Keratinocyte (primary cell): ENCODE measurements at regions not wholly inside any gene's neighbourhood (a gene's known extent, or its start where the extent isn't known, plus 50 kb on each side); places are given as distances from the start of the nearest gene placed in this dataset.

Experiments used
- DNase-seq: peaks from one replicate; pipeline ENCODE4 v3.0.0-alpha.2; 2011; ENCODE audit warnings: low read depth, missing footprints, low spot score
- FAIRE-seq: peaks from 2 replicates; lab custom pipeline; 2011; peaks lifted over from hg19 to GRCh38; lab: Jason Lieb, UNC
- H2AFZ ChIP-seq: 2 replicates; pipeline ENCODE4 v1.6.0; 2012; ENCODE audit warnings: low read length, control low read depth, inconsistent platforms; ENCODE audit not compliant: control insufficient read depth
- H3K27ac ChIP-seq: 2 replicates; pipeline ENCODE4 v1.5.1; 2011; ENCODE audit warnings: low read length; ENCODE audit not compliant: control insufficient read depth, insufficient read depth
- H3K27me3 ChIP-seq: 3 replicates; pipeline ENCODE4 v1.6.0; 2011; ENCODE audit warnings: low read length; ENCODE audit not compliant: control insufficient read depth, insufficient read depth; ENCODE audit errors: extremely low read depth
- H3K36me3 ChIP-seq, 2 experiments: 2 replicates in 1 of 2; 3 replicates in 1 of 2; pipeline ENCODE4 v1.5.1; 2011; ENCODE audit warnings: low read length in 2 of 2, mild to moderate bottlenecking in 1 of 2; ENCODE audit not compliant: control insufficient read depth in 2 of 2, insufficient read depth in 2 of 2; ENCODE audit errors: extremely low read depth in 1 of 2
- H3K4me1 ChIP-seq: 3 replicates; pipeline ENCODE4 v1.5.1; 2011; ENCODE audit warnings: low read length; ENCODE audit not compliant: control insufficient read depth, insufficient read depth; ENCODE audit errors: extremely low read depth
- H3K4me2 ChIP-seq: 3 replicates; pipeline ENCODE4 v1.6.0; 2011; ENCODE audit warnings: low read depth, low read length; ENCODE audit not compliant: control insufficient read depth, insufficient read depth; ENCODE audit errors: extremely low read depth
- H3K4me3 ChIP-seq, 3 experiments: fragments of 200-600 bp in 1 of 3; sonication (generic) in 1 of 3; 2 replicates in 2 of 3; 3 replicates in 1 of 3; pipeline ENCODE4 v1.5.1; 2011 to 2016; ENCODE audit warnings: low read length in 3 of 3, mild to moderate bottlenecking in 3 of 3, control low read depth in 2 of 3, inconsistent platforms in 1 of 3, low read depth in 1 of 3, mixed read lengths in 1 of 3, mixed run types in 1 of 3, moderate library complexity in 1 of 3; ENCODE audit not compliant: control insufficient read depth in 2 of 3, insufficient read depth in 2 of 3; ENCODE audit errors: extremely low read depth in 1 of 3
- H3K79me2 ChIP-seq: 2 replicates; pipeline ENCODE4 v1.6.0; 2012; ENCODE audit warnings: low read length; ENCODE audit not compliant: control insufficient read depth, insufficient read depth
- H3K9ac ChIP-seq: 3 replicates; pipeline ENCODE4 v1.6.0; 2011; ENCODE audit warnings: low read length; ENCODE audit not compliant: control insufficient read depth, insufficient read depth; ENCODE audit errors: extremely low read depth
- H3K9me1 ChIP-seq: 3 replicates; pipeline ENCODE4 v1.6.0; 2011; ENCODE audit warnings: low read length; ENCODE audit not compliant: control insufficient read depth, insufficient read depth; ENCODE audit errors: extremely low read depth
- H3K9me3 ChIP-seq: 2 replicates; pipeline ENCODE4 v1.5.1; 2012; ENCODE audit warnings: low read depth, low read length; ENCODE audit not compliant: control insufficient read depth
- H4K20me1 ChIP-seq: 3 replicates; pipeline ENCODE4 v1.6.0; 2011; ENCODE audit warnings: low read length; ENCODE audit not compliant: control insufficient read depth, insufficient read depth; ENCODE audit errors: extremely low read depth
- CTCF ChIP-seq, 3 experiments: IDR thresholded peaks in 1 of 3; conservative IDR thresholded peaks in 1 of 3; optimal IDR thresholded peaks in 1 of 3; 2 replicates in 2 of 3; 3 replicates in 1 of 3; pipeline versions ENCODE3 to v1.5.1; 2011; ENCODE audit warnings: low read length in 3 of 3, mild to moderate bottlenecking in 3 of 3, moderate library complexity in 2 of 3, control low read depth in 1 of 3, inconsistent platforms in 1 of 3; ENCODE audit not compliant: insufficient read depth in 2 of 3; ENCODE audit errors: extremely low read depth in 1 of 3
- EZH2 ChIP-seq: IDR thresholded peaks from one replicate; pipeline ENCODE4 v1.6.1; 2012; ENCODE audit warnings: inconsistent platforms, mild to moderate bottlenecking, low read length, moderate library complexity
- dilution Hi-C: fragments of 300-500 bp; cut with MboI; formaldehyde crosslinking; loops from one replicate; pipeline ENCODE4 v1.7.0; 2020; ENCODE audit warnings: low sequenced_read_pairs; ENCODE audit not compliant: extremely low pct_ligation_motif_present

- Histone ChIP-seq H3K79me2 (no peaks in the 10 kb centered on the region), H3K27me3 (peaks cover 47% of the 10 kb centered on the region), H3K9me1 (no peaks in the 10 kb centered on the region), H2AFZ (no peak overlapping the region), H4K20me1 (no peaks in the 10 kb centered on the region), H3K4me3 (no peak overlapping the region), H3K27ac (no peak overlapping the region), H3K4me1 (no peaks in the 10 kb centered on the region), H3K36me3 (no peaks in the 10 kb centered on the region), H3K4me2 (no peak overlapping the region), H3K9ac (no peak overlapping the region), H3K9me3 (no peaks in the 10 kb centered on the region)
- dilution Hi-C loops: no loop called here
- no peak for DNase-seq
- FAIRE-seq: no peak
- TF ChIP-seq CTCF (optimal IDR thresholded peaks at IDR 0.05 in 1 of 3, IDR thresholded peaks at IDR 0.05 in 1 of 3, conservative IDR thresholded peaks at IDR 0.05 in 1 of 3; ENCODE audit: extremely low read depth in 1 of 3, insufficient read depth in 2 of 3, low read length in 3 of 3) (no peak), EZH2 (no peak)
These were observed 75.2 kb downstream of the RHCG start for GRCh38 chr15:89421219-89421618.

GRCh38 chr15:89419370-89419984 lies 76.9 kb downstream of the RHCG start:
- no peak overlapping the region for H3K4me3 ChIP-seq
- TF ChIP-seq EZH2 (no peak), CTCF (optimal IDR thresholded peaks at IDR 0.05 in 1 of 3, IDR thresholded peaks at IDR 0.05 in 1 of 3, conservative IDR thresholded peaks at IDR 0.05 in 1 of 3; ENCODE audit: extremely low read depth in 1 of 3, insufficient read depth in 2 of 3, low read length in 3 of 3) (no peak)
- H3K4me2 ChIP-seq: no peak overlapping the region
- DNase-seq (no peak), FAIRE-seq (no peak)
- no peak overlapping the region for H3K27ac ChIP-seq
- H3K9me1 ChIP-seq: no peaks in the 10 kb centered on the region
- no peak overlapping the region for H2AFZ ChIP-seq
- no peak overlapping the region for H3K9ac ChIP-seq
- H3K36me3 ChIP-seq: no peaks in the 10 kb centered on the region
- H3K4me1 ChIP-seq: peaks cover 1% of the 10 kb centered on the region
- no peaks in the 10 kb centered on the region for H4K20me1 ChIP-seq
- no peaks in the 10 kb centered on the region for H3K79me2 ChIP-seq
- dilution Hi-C loops: no loop called here
- H3K9me3 ChIP-seq: no peaks in the 10 kb centered on the region
- H3K27me3 ChIP-seq: peaks cover 49% of the 10 kb centered on the region
